ENCODE measurements at regions not wholly inside any gene's neighbourhood (a gene's known extent, or its start where the extent isn't known, plus 50 kb on each side); places are given as distances from the start of the nearest gene placed in this dataset.

GRCh38 chr4:157550028-157550427 is 329.5 kb downstream of the GRIA2 start:
- TF ChIP-seq CTCF (IDR thresholded peaks at IDR 0.05; ENCODE audit: insufficient read depth, low read length) (no peak), POLR2AphosphoS5 (IDR thresholded peaks at IDR 0.05; ENCODE audit: low read depth) (no peak)

All from HL-60 (cell line).